ENCODE measurements at regions not wholly inside any gene's neighbourhood (a gene's known extent, or its start where the extent isn't known, plus 50 kb on each side); places are given as distances from the start of the nearest gene placed in this dataset.

DNA sequence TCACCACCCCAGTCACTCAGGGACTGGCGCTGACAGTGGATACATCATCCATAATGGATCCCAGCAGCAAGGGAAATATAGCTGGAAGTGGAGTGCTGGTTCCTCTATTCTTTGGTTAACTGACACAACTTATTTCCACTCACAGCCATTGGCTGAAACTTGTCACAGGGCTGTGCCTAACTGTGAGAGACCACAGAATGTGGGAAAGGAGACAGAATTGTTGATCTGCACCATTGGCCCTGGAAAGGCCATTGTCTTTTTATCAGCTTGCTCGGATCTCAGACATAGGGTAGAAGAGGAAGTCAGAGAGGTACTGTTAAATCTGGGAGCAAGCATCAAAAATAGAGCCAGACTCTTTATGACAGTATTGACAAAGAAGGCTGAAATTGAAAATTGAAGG lies 451.3 kb downstream of the AJAP1 start:
- DNase-seq = no peak

DNA sequence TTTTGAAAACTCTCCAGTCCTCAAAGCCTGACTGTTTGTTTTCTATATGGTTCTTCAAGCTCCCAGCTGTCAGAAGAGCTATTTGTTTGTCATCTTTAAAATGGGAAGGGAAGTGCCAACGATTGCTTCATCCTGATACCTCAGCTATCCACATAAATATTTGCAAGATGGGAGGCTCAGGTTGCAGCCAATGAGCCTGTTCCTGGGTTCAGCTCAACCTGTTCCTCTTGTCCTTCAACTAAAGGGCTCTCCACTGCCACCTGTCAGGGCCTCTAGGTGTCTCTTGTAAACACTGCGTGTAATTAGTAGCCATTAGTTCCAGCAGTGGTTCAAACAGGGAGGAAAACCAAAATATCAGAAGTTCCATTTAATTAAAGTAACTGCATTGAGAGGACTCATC lies 445.1 kb downstream of the AJAP1 start:
- DNase-seq = no peak

DNA sequence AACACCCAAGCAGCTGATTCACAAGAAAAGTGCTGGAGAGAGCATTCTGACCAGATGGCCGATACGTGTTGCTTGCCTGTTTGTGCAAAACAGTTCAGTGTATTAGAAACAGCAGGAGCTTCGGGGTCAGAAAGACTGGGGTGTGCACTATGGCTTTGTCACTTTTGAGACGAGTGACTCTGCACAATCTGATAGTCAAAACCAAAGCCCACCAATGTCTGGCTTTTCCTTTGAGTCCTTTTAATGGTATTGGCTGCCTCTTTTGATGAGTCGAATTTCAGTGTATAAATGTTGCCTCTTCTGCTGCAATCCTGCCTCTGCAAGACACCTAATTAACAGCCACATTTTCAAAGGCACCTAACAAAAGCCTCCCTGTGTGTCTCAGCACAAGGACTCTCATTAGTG lies 444.6 kb downstream of the AJAP1 start:
- no peak for DNase-seq

DNA sequence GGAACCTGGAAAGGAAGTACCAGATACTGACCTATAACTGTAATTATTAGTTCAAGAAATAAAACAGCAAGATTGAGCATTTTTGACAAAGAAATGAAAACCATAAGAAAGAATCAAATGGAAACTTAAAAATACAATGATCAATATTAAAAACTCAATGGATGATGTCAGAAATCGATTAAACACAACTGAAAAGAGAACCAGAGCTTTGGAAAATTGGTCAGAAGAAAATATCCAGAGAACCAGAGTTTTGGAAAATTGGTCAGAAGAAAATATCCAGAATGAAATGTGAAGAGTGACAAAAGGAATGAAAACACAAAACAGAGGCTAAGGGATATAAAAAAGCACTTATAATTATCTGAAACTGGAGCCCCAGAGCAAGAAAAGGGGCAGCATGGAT lies 438.6 kb downstream of the AJAP1 start:
- DNase-seq = no peak

DNA sequence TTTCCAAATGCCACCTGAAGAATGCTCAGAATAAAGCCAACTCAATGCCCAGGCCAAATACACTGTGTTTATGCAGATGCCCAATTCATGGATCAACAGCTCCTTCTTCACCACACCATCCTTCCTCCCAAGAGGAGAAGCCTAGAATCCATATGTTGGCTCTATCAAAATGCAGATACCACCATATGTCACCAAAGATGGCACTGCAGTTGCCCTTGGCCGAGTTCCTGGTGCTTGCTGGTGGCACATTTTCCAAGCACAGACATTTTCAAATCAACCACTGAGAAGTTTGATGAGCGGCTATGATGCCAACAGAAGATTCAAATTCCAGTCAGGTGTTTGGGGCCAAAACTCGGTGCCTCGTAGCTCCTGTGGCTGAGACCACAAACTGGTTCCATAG lies 430.3 kb downstream of the AJAP1 start:
- DNase-seq = no peak

DNA sequence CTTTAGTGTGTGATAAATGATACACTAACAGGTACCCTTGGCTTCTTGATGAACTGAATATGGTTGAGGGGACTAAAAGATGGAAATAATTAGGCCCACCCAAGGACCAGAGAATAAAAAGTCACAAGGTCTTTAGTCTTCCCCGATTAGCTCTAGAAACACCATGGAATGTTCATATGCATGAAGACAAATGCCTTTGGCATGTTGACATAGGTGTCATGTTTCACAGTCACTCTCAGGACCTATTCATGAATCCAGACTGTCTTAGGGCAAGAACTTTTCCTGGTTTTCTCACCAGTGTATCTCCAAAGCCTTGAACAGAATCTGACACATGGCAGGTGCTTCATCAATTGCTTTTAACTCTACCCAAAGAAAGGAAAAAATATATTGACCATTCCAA lies 412.8 kb downstream of the AJAP1 start:
- DNase-seq = no peak

DNA sequence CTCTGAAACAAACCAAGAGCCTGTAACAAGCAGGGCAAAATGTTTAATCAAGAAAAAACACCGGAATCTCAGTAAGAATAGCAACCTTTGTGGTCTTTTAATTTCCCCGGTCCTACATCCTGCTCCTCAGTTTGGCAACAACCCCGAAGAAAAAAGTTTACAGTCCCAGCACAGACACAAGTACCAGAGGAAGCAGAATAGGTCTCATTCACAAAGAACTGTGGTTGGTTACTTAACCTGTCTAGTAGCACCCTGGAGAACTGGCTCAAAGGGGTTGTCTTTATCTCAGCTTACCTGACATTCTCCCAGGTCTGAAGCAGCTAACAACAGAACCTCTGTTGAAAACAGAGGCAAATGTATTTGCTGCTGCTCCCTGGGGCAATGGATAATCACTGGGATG lies 399.3 kb downstream of the AJAP1 start:
- DNase-seq = no peak

DNA sequence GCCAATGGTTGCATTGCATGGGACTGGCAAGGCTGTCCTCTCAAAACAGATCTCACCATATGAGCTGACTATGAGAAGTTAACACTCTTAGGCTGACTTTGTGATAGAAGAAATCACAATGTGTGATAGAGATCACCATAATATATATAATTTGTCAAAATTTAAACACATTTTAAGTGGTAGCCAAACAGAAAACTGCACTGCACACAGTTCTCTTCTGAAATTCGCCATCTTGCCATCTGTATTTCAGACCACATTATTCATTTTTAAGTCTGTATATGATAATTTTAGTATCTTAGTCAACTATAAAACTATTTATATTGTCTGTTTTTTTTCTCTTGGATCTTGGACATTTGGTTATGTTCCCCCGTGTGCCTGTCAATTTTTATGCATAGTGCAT lies 374.7 kb downstream of the AJAP1 start:
- DNase-seq = no peak

DNA sequence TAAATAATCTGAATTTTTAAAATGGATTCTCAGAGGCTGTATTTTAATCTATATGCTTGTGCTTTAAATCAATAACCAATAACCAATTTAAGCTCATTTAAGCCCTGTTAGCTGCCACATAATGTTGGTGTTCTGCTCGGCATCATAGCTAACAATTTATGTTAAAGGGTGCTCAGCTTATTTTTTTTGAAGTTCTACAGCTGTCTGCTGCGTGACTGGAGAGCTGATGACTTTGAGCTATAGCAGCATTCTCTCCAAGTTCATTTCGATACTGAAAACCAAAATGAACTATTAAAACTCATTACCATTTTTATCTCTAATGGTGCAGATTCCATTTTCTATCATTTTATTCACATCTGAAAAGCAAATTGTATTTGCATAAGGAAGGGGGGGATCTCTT lies 357.8 kb downstream of the AJAP1 start:
- DNase-seq = no peak

DNA sequence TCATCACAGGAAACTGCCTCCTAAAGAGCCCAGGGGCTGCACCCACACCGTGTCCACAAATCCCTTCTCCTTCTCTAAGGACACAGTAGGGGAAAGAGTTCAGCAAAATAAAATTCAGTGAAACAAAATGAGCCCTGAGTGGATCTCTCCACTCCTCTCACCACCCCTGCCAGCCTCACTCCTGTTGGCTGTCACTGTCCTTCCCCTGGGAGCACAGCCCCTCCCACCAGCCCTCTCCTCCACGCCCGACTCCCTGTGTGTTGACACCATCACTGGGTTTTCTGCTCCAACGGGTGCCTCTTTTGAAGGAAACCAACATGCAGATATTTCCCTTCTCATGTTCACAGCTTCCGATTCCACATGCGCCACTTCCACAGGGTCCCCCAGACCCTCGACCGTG lies 356.2 kb downstream of the AJAP1 start:
- DNase-seq = no peak

DNA sequence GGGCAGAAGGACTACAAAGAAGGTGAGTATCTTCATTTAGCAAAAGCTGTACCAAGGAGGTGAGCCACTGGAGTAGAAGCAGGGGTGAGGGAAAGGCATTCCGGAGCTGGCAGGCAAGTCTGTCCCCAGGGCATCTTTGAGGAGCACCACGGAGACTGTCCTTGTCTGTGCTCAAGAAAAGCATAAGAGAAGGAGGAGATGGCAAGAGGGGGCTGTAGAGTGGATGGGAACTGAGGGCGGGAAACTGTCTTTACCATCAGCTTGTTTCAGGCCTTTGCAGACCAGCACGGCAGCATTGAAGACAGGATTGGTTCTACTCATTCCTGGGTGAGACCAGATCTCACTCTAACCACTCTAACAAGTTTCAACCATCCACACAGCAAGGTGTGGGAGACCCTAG lies 355.8 kb downstream of the AJAP1 start:
- DNase-seq = no peak

DNA sequence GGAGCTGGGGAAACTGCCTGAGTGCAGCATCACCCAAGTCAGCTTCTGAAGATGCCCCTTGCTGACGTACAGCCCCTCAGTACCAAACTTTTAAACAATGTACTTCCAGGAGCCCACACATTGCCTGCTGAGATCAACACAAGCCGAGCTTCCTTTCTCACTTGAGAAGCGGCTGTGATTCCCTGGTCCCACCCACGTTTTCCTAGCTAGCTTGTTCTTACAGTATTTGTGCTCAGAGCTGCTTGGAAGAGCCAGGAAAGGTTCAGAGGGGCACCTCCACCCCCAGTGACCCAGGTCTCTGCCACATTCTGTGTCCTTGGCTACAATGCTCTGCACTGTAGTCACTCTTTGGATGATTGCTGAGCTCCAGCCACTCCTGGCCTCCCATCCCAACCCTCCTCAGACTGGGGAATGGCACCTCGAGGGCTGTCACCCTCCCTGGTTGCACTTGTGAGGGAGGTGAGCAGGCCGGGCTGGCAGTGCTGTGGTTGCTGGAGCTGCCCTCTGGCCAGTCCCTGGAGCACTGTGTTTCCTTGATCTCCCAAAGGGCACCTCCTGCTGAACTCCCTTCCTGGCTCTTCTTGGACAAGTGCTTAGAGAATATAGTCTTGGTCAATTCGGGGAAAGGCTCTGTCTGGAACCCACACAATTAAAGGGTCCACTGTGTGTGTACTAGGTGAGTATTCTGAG lies 355.1 kb downstream of the AJAP1 start:
- no peak for DNase-seq

DNA sequence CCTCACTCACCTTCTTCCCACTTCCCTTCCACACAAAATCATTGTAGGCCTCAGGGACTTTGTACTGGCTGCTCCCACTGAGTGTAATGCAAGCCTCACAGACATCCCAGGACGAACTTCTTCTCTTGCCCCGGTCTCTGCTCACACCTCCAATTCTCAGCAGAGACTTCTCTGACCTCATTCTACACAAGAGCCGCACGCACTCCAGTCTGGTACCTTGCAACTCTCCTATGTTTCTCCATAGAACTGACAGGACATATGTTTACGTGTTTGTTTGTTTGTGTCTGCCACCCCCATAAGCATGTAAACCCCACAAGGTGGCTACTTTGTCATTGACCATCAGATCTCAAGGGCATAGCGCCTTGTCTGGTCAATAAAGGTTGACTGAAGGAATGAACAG lies 350.8 kb downstream of the AJAP1 start:
- no peak for DNase-seq

DNA sequence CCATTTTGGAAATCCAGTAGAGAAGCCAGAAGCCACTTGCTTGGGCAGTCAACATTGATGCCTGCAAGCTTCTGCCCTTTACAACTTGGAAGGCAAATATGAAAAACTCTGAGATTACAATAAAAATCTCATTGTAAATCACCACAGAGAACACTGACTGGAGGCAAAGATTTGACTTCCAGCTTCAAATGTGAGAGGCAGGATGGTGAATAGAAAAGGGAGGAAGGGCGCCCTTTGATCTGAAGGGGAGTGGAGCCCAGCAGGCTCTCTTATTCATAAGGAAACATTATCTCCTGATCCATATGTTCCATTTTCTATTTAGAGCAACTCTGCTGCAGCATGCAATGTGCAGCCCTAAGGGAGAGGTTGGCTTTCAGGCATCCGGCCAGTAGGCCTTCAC lies 348.3 kb downstream of the AJAP1 start:
- no peak for DNase-seq

DNA sequence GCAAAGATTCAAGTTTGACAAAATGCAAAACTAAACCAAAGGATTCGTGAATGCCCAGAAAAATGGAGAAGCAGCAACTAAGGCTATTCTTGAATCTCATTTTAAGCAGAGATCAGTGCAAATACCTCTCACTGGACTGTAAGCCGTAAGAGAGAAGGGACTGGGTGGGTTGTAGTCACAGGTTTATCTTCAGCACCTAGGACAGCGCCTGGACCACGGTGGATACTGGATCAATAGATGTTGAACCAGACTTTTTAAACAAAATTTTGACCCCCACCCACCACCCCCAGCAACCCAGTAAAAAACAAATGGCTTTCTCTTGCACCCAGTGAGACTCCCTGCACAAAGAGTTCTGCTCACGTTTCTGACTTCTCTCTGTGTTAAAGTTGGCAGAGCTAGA lies 347.1 kb downstream of the AJAP1 start:
- DNase-seq = no peak

DNA sequence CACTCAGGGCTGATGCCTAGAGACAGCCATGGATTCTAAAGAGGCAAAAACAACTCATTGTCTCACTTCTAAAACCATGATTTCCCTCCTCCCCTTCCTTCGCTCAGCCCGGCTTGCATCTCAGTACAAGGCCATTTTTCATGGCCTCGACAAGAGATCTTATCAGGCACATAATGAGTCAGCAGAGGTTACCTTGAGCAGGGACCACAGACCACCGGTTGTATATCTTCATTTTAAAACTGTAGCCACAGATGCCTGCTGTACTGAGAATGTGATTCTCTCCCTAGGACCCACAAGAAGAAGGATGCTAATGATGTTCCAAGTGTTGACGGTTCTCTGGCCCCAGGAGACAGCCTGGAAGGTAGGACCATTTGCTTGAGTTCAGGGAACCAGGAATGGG lies 331.9 kb downstream of the AJAP1 start:
- no peak for DNase-seq

DNA sequence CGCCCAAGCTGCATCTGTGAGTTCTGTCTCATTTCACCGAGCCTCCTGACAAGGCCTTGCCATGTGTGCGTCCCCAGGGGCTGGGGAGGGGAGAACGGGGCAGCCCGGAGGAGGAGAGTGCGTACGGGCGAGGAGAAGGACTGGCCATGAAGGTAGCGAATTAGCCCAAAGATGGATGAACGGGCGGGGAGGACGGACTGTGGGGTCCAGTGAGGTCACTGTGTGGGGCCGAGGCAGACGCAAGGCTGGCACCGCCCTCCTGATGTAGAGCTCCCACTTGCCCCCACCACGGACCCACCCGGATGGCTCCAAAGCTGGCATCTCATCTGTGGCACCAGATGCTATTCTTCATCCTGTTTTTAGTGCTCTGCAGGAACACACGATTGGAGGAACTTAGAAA lies 330.4 kb downstream of the AJAP1 start:
- no peak for DNase-seq

DNA sequence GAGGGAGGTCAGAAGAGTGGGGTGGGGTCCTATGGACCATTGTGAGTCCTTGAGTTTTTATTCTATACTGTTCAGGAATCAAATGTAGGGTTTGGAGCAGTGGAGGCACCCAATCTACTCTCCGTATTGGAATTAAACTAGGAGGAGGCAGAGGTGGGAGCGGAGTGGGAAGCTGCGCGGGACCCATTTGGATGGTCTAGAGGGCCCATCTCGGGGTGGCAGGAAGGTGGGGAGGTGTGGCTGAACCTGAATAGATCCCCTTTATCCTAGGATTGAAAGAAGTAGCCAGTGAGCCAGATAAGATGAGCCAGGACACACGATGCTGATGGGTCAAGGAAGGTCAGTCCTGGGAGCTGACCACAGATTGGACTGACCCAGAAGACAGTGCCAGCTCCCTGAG lies 325.8 kb downstream of the AJAP1 start:
- DNase-seq = no peak

DNA sequence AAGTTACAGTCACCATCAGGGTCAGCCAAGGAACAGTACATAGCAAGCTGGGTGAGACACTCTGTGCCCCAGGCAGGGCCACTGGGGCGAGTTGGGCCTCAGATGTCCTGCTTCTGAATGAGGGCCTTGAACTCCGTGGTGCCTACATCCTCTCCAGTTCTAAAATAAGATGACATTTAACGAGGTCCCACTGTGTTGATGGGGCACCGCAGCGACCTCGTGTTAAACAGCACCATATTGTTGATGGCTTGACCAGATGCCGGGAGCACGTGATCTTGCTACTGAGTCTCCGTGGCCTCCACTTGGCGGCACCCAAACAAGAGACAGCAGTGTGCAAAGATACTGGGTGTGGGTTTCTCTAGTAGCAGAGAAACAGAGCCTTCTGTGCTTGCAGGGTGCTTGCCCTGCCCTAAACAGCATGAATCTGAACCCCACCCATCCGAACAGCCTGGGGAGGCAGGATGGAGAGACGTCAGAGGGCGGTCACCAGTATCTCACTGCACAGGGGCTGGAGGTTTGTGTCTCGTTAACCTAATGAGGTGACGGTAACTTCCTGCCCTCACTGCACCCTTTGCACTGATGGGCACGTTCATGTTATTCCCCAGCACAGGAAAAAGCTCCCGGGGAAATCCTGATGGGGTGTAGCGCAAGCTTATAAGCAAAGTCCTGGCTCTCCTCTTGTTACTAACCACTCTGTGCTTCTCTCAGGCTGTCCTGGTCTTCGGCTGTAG lies 324.4 kb downstream of the AJAP1 start:
- no peak for DNase-seq

DNA sequence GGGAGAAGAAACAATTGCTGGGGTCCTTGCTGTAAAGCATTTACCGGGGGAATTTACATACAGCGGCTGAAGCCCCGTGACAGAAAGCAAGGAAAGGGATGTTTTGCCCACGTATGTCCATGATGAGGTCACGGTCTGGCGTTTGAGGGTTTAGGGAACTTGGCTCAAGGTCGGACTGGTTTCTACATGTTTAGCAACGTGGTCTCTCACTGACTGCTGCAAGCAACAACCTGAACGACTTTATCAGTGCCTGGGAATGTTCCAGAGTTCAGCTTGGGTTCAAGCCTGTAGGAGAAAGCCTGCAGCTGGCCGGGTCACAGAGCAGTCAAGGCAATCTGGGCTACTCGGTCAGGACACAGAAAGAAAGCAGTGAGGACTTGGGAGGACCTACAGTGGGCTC lies 323.3 kb downstream of the AJAP1 start:
- no peak for DNase-seq

DNA sequence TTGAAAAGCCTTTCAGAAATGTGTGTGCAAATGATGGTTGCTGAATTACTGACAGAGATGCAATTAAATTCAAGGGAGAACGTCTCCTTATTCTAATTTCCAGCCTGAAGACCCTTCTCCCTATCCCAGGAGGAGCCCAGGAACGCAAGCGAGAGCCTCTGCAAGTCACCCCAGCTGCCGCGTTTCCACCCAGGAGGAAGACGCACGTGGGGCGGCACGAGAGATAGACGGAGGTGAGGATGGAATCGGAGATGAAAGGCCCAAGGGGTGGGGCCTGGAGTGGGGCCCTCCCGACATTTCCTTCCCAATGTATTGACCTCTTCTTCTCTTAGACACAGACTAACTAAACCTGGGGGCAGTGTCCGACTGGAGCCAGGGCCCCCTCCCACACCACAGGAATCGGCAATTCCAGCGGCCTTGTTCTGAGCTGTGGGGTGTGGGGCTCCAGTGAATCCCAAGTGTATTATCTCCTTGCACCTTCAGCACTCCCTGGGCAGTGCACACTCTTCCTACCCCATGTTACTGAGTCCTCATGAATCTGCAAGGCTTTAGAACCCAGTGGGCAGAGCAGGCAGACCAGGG lies 322.5 kb downstream of the AJAP1 start:
- DNase-seq = no peak

DNA sequence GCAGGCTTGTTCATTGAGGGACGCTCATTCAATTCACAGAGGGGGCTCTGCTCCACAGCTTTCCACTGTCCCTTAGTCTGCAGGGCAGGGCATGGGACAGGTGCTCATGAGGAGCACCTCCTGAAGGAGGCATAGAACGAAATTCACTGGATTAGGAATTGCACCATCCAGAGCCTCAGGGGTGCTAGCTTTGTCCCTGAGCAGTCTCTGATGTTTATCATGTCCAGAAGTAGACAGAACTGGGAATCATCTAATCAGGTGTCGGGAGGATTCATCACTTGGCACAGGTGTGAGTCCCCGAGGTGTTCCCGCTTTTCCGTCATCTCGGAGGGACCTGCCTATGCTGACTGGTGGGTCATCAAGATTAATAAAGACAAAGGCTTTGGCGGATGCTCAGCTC lies 321.4 kb downstream of the AJAP1 start:
- no peak for DNase-seq

DNA sequence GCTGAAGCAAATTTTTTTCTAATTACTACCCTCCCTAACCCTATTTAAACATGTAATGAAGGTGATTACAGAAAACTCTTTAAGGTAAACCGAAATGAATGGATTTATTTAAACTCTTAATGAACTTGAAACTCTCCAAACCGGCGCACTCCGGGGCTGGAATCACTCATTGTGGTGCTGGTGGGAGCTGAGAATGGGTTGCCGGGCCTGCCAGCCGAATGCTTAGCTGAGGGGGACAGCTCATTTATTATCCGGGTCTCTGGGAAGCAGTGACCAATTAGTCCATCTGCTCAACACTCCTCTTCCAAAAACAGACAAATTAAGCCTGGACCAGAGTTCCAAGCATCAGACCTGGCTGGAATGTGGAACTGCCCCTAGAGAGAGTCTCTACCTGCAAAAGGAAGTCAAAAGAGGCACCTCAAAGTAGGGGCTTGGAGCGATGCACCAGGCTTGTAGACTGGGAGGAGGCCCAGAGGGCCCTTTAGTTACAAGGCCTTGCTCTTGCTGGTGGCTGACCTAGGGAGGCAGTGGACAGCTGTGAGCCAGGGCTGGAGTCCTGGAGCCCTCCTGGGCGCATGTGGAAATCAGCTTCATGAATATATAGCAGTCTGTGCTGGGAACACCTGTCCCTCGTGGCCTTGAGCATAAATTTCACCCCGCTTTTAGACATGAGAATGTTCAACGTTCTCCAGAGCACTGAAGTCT lies 320.7 kb downstream of the AJAP1 start:
- DNase-seq = no peak

DNA sequence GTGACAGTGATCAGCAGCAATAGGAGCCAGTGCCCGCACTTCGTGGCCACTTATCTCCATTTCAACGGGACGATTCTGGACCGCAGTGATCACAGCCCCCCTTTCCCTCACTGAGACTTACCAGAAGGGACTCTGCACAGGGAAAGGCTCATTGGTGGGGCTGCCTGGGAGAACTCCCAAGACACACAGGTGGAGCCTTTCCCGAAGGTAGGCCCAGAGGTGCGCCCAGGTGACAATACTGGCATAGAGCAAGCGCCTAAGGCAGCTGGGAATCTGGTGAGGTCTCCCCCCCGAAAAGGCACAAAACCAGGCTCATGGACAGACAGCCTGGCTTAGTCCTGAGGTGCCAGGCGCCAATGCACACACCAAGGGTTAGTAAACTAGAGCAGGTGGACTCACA lies 318.9 kb downstream of the AJAP1 start:
- no peak for DNase-seq

Data from fibroblast of skin of scalp (primary cell).